Tibial nerve (tissue), 4 donors: ENCODE measurements at regions not wholly inside any gene's neighbourhood (a gene's known extent, or its start where the extent isn't known, plus 50 kb on each side); places are given as distances from the start of the nearest gene placed in this dataset.

Experiments
- DNase-seq, 2 donors: peaks; one replicate each; pipeline ENCODE4 v3.0.0-alpha.2; 2019; ENCODE audit warnings: low spot score in 2 of 2
- H3K27ac ChIP-seq, 4 donors: fragments of 200-600 bp; sonication (generic) in 3 of 4; one replicate each; pipeline ENCODE4 v1.5.1; 2017 to 2019; ENCODE audit warnings: mild to moderate bottlenecking in 1 of 4
- H3K27me3 ChIP-seq, 2 donors: fragments of 200-600 bp; sonication (generic) in 1 of 2; one replicate each; pipeline versions ENCODE4 v1.5.1 to v1.6.0; 2017 to 2019
- H3K36me3 ChIP-seq, 3 donors: fragments of 200-600 bp; sonication (generic); one replicate each; pipeline ENCODE4 v1.5.1; 2018 to 2019
- H3K4me1 ChIP-seq, 4 donors: fragments of 200-600 bp; sonication (generic) in 3 of 4; one replicate each; pipeline ENCODE4 v1.5.1; 2017 to 2019
- H3K4me3 ChIP-seq, 4 donors: fragments of 200-600 bp; sonication (generic) in 3 of 4; one replicate each; pipeline ENCODE4 v1.5.1; 2017 to 2019; ENCODE audit warnings: mild to moderate bottlenecking in 1 of 4, moderate library complexity in 1 of 4
- H3K9me3 ChIP-seq, 4 donors: fragments of 200-600 bp; sonication (generic) in 3 of 4; one replicate each; pipeline ENCODE4 v1.5.1; 2017 to 2019
- EP300 ChIP-seq, 2 donors: sonication (generic); formaldehyde crosslinking; IDR thresholded peaks; one replicate each; pipeline ENCODE4 v1.6.1; 2017; ENCODE audit warnings: antibody characterized with exemption in 2 of 2, mild to moderate bottlenecking in 1 of 2
- POLR2A ChIP-seq, 2 donors: fragments of 450-650 bp; IDR thresholded peaks; one replicate each; pipeline ENCODE4 v1.6.1; 2017; ENCODE audit warnings: antibody characterized with exemption in 2 of 2, mild to moderate bottlenecking in 2 of 2, moderate library complexity in 2 of 2
- WGBS, 2 donors: methylation state at CpG; one replicate each; pipeline ENCODE4 v1.1.5; 2018; 5-methylcytosine and 5-hydroxymethylcytosine counted together
- TF ChIP-seq, protein P1 (sequence below), 5 experiments: fragments of 200-600 bp in 3 of 5; fragments of 450-650 bp in 2 of 5; sonication (generic) in 3 of 5; IDR thresholded peaks; one replicate each; pipeline ENCODE4 v1.5.1; 2016 to 2019; ENCODE audit warnings: antibody characterized with exemption in 5 of 5, mild to moderate bottlenecking in 3 of 5, moderate library complexity in 2 of 5

DNA sequence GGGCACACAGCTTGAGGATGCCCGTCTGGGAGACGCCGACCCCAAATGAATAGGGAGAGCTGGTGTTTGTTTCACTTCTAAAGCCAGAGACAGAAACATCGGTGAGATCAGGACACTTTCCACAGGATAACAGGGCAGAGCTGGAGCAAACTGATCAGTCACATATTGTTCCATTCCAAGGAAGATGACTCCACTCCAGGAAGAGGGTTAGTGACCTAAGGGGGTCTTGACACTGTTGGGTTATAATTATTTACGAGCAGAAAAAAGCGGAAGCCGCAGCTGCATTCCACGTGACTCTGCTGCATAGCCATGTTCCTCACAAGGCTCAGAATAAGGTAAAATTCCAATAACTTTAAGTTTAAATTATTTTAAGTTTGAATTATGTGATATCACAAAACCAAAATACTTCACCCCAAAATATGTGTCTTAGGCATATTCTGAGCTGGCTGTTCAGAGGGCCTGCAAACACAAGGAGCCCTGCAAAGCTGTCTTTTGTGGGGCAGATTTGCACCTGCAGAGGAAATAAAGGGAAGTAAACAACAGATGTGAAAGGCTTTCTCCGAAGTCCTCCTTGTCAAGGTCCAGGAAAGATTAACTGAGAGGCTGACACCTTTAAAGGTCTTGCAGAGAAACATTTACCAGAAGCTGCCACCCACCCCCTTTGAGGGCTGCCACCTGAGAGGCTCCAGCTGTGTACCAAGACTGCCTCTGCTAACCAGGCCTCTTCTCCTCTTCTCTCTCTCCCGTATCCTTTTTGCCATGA is 819.2 kb downstream of the UQCRFS1 start:
- H3K27ac ChIP-seq = no peak overlapping the region
- no peak overlapping the region for H3K4me3 ChIP-seq
- H3K36me3 ChIP-seq = no peaks in the 10 kb centered on the region
- DNase-seq = no peak
- WGBS, 2 donors = 10 to 13% methylated on average over 10 of the region's 10 CpGs
- no peaks in the 10 kb centered on the region for H3K4me1 ChIP-seq
- H3K27me3 ChIP-seq = no peaks in the 10 kb centered on the region
- H3K9me3 ChIP-seq = no peaks in the 10 kb centered on the region
- no peak for TF ChIP-seq EP300 (IDR thresholded peaks at IDR 0.05)
- TF ChIP-seq, protein P1, sequence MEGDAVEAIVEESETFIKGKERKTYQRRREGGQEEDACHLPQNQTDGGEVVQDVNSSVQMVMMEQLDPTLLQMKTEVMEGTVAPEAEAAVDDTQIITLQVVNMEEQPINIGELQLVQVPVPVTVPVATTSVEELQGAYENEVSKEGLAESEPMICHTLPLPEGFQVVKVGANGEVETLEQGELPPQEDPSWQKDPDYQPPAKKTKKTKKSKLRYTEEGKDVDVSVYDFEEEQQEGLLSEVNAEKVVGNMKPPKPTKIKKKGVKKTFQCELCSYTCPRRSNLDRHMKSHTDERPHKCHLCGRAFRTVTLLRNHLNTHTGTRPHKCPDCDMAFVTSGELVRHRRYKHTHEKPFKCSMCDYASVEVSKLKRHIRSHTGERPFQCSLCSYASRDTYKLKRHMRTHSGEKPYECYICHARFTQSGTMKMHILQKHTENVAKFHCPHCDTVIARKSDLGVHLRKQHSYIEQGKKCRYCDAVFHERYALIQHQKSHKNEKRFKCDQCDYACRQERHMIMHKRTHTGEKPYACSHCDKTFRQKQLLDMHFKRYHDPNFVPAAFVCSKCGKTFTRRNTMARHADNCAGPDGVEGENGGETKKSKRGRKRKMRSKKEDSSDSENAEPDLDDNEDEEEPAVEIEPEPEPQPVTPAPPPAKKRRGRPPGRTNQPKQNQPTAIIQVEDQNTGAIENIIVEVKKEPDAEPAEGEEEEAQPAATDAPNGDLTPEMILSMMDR (IDR thresholded peaks at IDR 0.05) = no peak
- TF ChIP-seq POLR2A (IDR thresholded peaks at IDR 0.05) = no peak

DNA sequence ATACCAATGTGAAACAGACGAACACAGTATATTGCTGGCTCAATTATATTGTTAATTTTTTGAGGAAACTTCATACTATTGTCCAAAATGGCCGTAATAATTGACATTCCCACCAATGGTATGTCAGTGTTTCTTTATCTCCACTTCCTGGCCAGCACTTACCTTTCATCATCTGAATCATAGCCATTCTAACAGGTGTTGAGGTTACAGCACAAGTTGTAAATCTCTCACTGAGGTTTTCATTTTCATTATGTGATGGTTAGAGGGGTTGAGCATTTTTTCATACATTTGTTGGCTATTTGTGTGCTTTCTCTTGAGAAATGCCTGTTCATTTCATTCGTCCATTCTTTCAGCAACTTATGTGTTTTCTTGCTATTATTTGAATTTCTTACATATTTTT is 824.0 kb downstream of the UQCRFS1 start:
- H3K36me3 ChIP-seq = no peaks in the 10 kb centered on the region
- no peak for DNase-seq
- 67 to 69% methylated on average over 3 of the region's 3 CpGs for WGBS, 2 donors
- no peaks in the 10 kb centered on the region for H3K4me1 ChIP-seq
- peaks cover 0 to 3% (median 0%) of the 10 kb centered on the region in 4 donors for H3K9me3 ChIP-seq
- H3K27ac ChIP-seq = no peak overlapping the region
- no peaks in the 10 kb centered on the region for H3K27me3 ChIP-seq
- TF ChIP-seq POLR2A (IDR thresholded peaks at IDR 0.05) (no peak), EP300 (IDR thresholded peaks at IDR 0.05) (no peak)
- TF ChIP-seq, protein P1 (IDR thresholded peaks at IDR 0.05) = no peak
- H3K4me3 ChIP-seq = no peak overlapping the region

GRCh38 chr19:28387507-28387906 is 825.4 kb downstream of the UQCRFS1 start:
- no peak for TF ChIP-seq EP300 (IDR thresholded peaks at IDR 0.05)
- H3K9me3 ChIP-seq = peaks cover 0 to 3% (median 0%) of the 10 kb centered on the region in 4 donors
- H3K27me3 ChIP-seq = no peaks in the 10 kb centered on the region
- H3K27ac ChIP-seq = no peak overlapping the region
- H3K36me3 ChIP-seq = no peaks in the 10 kb centered on the region
- no peak overlapping the region for H3K4me3 ChIP-seq
- 72 to 81% methylated on average over 4 of the region's 4 CpGs for WGBS, 2 donors
- H3K4me1 ChIP-seq = no peaks in the 10 kb centered on the region
- no peak for DNase-seq

GRCh38 chr19:28386470-28386869 is 826.5 kb downstream of the UQCRFS1 start:
- no peak for DNase-seq
- Histone ChIP-seq H3K27ac (no peak overlapping the region), H3K36me3 (no peaks in the 10 kb centered on the region), H3K9me3 (peaks cover 0 to 3% (median 0%) of the 10 kb centered on the region in 4 donors), H3K27me3 (no peaks in the 10 kb centered on the region), H3K4me3 (no peak overlapping the region), H3K4me1 (no peaks in the 10 kb centered on the region)
- TF ChIP-seq POLR2A (IDR thresholded peaks at IDR 0.05) = no peak
- no peak for TF ChIP-seq EP300 (IDR thresholded peaks at IDR 0.05)
- TF ChIP-seq, protein P1 (IDR thresholded peaks at IDR 0.05) = no peak
- 78 to 86% methylated on average over 6 of the region's 6 CpGs for WGBS, 2 donors

DNA sequence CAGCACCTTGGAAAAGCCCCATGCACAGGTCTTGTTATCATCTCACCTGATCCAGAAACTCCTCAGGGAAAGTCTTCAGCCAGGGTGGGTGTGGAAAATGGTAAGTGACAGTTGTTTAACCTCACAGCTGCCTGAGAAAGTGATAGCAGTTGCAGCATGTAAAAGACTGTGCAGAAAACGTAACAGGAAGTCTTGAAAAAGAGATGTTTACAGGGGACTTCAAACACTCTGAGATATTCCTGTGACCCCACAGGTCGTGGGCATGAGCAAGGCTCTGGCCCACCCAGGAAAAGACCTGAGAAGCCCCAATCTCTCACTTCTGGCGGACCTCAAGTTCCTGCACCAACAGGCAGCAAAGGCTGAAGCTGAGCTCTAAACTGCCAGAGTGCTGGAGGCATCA is 826.9 kb downstream of the UQCRFS1 start:
- H3K4me1 ChIP-seq = no peaks in the 10 kb centered on the region
- no peaks in the 10 kb centered on the region for H3K27me3 ChIP-seq
- no peak for TF ChIP-seq POLR2A (IDR thresholded peaks at IDR 0.05)
- no peak for TF ChIP-seq EP300 (IDR thresholded peaks at IDR 0.05)
- TF ChIP-seq, protein P1 (IDR thresholded peaks at IDR 0.05) = no peak
- H3K9me3 ChIP-seq = peaks cover 0 to 3% (median 0%) of the 10 kb centered on the region in 4 donors
- WGBS, 2 donors = 41 to 44% methylated on average over 3 of the region's 3 CpGs
- no peak overlapping the region for H3K27ac ChIP-seq
- DNase-seq = no peak
- no peaks in the 10 kb centered on the region for H3K36me3 ChIP-seq
- no peak overlapping the region for H3K4me3 ChIP-seq
